SK-MEL-5 (cell line): ENCODE measurements at regions not wholly inside any gene's neighbourhood (a gene's known extent, or its start where the extent isn't known, plus 50 kb on each side); places are given as distances from the start of the nearest gene placed in this dataset.

Experiments used
- DNase-seq: peaks from one replicate; pipeline ENCODE4 v3.0.0-alpha.2; 2016; ENCODE audit warnings: low read depth, low spot score
- in situ Hi-C: cut with HindIII; loops from 2 replicates; pipeline ENCODE4 v1.10.0; 2016; ENCODE audit warnings: low sequenced_read_pairs, high pct_unique_total_duplicates, low pct_unique_long_range_greater_than_20kb

- no peak for DNase-seq
- in situ Hi-C loops: no loop called here
Measured at GRCh38 chr14:61642614-61642982, 52.7 kb upstream of the HIF1A start.

- no peak for DNase-seq
- in situ Hi-C loops: no loop called here
Measured at GRCh38 chr14:61643555-61643954, 51.8 kb upstream of the HIF1A start.

GRCh38 chr14:61644175-61644574 is 51.1 kb upstream of the HIF1A start:
- DNase-seq: no peak
- in situ Hi-C loops: no loop called here

- in situ Hi-C loops: no loop called here
- DNase-seq: no peak
Measured at GRCh38 chr14:61644834-61645233, 50.5 kb upstream of the HIF1A start.

- no peak for DNase-seq
Measured at GRCh38 chr14:61645247-61645646, 50.1 kb upstream of the HIF1A start.

More at GRCh38 chr14:61645247-61645646, 50.1 kb upstream of the HIF1A start:
- in situ Hi-C loops: no loop called here
